Stomach (tissue), 8 donors: ENCODE measurements at regions not wholly inside any gene's neighbourhood (a gene's known extent, or its start where the extent isn't known, plus 50 kb on each side); places are given as distances from the start of the nearest gene placed in this dataset.
A peak's percentile ranks its signal among the peaks of the same experiment; 100 is the strongest.

Experiments used
- DNase-seq, 2 donors: peaks; one replicate each; pipeline versions ENCODE4 v3.0.0 to v3.0.0-alpha.2; 2013 to 2019
- H3K27ac ChIP-seq, 5 donors: fragments of 200-600 bp in 4 of 5; sonication (generic) in 4 of 5; one replicate each; pipeline ENCODE4 v1.5.1; 2013 to 2019; ENCODE audit warnings: mild to moderate bottlenecking in 1 of 5, moderate library complexity in 1 of 5
- H3K27me3 ChIP-seq, 3 donors: fragments of 200-600 bp; sonication (generic); one replicate each; pipeline ENCODE4 v1.5.1; 2017 to 2019; ENCODE audit warnings: mixed run types in 1 of 3
- H3K36me3 ChIP-seq, 4 donors: fragments of 200-600 bp; sonication (generic); 1 replicate in 3 of 4; 2 replicates in 1 of 4; pipeline ENCODE4 v1.5.1; 2016 to 2019
- H3K4me1 ChIP-seq, 4 donors: fragments of 200-600 bp; sonication (generic); one replicate each; pipeline ENCODE4 v1.5.1; 2016 to 2019
- H3K4me3 ChIP-seq, 4 donors: fragments of 200-600 bp; sonication (generic) in 3 of 4; one replicate each; pipeline ENCODE4 v1.5.1; 2016 to 2019; ENCODE audit warnings: mild to moderate bottlenecking in 1 of 4
- H3K9me3 ChIP-seq, 4 donors: fragments of 200-600 bp; sonication (generic); one replicate each; pipeline ENCODE4 v1.5.1; 2016 to 2019
- CTCF ChIP-seq, 7 experiments: fragments of 450-650 bp in 4 of 7; fragments of 200-600 bp in 3 of 7; sonication (generic) in 3 of 7; IDR thresholded peaks; one replicate each; pipeline ENCODE4 v1.5.1; 2016 to 2019; ENCODE audit warnings: antibody characterized with exemption in 7 of 7, control low read depth in 2 of 7, mild to moderate bottlenecking in 1 of 7
- EP300 ChIP-seq: sonication (generic); formaldehyde crosslinking; IDR thresholded peaks from one replicate; pipeline ENCODE4 v1.6.1; 2017; ENCODE audit warnings: antibody characterized with exemption
- POLR2A ChIP-seq, 4 donors: fragments of 450-650 bp; IDR thresholded peaks; one replicate each; pipeline ENCODE4 v1.6.1; 2016; ENCODE audit warnings: antibody characterized with exemption in 4 of 4, control low read depth in 2 of 4, mild to moderate bottlenecking in 1 of 4, moderate library complexity in 1 of 4
- POLR2AphosphoS5 ChIP-seq, 3 donors: sonication (generic); formaldehyde crosslinking; IDR thresholded peaks; one replicate each; pipeline ENCODE4 v1.6.1; 2016; ENCODE audit warnings: antibody characterized with exemption in 3 of 3
- WGBS, 5 donors: extraction: QIAGEN DNeasy Blood & Tissue Kit in 3 of 5; methylation state at CpG; one replicate each; pipeline versions ENCODE4 v1.1.5 to v1.1.7; 2013 to 2018; 5-methylcytosine and 5-hydroxymethylcytosine counted together
- intact Hi-C: fragments of 100-400 bp; cut with DNase I; formaldehyde crosslinking; loops from one replicate; pipeline ENCODE4 v1.15.1; 2023; ENCODE audit warnings: low total_unique reads
- donor health status: healthy with polysubstance abuse.
- donor health status: Bipolar disorder and iron deficiency.
- donor health status: healthy.

- H3K36me3 ChIP-seq: no peaks in the 10 kb centered on the region
- intact Hi-C loops: no loop called here
- no peaks in the 10 kb centered on the region for H3K27me3 ChIP-seq
- no peak overlapping the region for H3K4me3 ChIP-seq
- no peaks in the 10 kb centered on the region for H3K4me1 ChIP-seq
- WGBS, 5 donors: 68 to 74% (median 70%) methylated on average over 3 of the region's 3 CpGs
- no peak for TF ChIP-seq CTCF (IDR thresholded peaks at IDR 0.05)
- no peak for TF ChIP-seq POLR2AphosphoS5 (IDR thresholded peaks at IDR 0.05)
- no peak for TF ChIP-seq POLR2A (IDR thresholded peaks at IDR 0.05)
- TF ChIP-seq EP300: no peak
- H3K27ac ChIP-seq: no peak overlapping the region
- no peak for DNase-seq
- no peaks in the 10 kb centered on the region for H3K9me3 ChIP-seq
Measured at GRCh38 chrX:143935601-143936000, 51.7 kb downstream of the UBE2NL start.

GRCh38 chrX:143940119-143940518 lies 56.2 kb downstream of the UBE2NL start:
- Histone ChIP-seq H3K27me3 (no peaks in the 10 kb centered on the region), H3K4me3 (no peak overlapping the region), H3K4me1 (no peaks in the 10 kb centered on the region), H3K36me3 (no peaks in the 10 kb centered on the region), H3K27ac (no peak overlapping the region), H3K9me3 (no peaks in the 10 kb centered on the region)
- WGBS, 5 donors: 72 to 78% (median 78%) methylated on average over 5 of the region's 5 CpGs
- intact Hi-C loops: no loop called here
- no peak for DNase-seq
- TF ChIP-seq CTCF (IDR thresholded peaks at IDR 0.05): no peak
- no peak for TF ChIP-seq POLR2A (IDR thresholded peaks at IDR 0.05)
- no peak for TF ChIP-seq EP300
- no peak for TF ChIP-seq POLR2AphosphoS5 (IDR thresholded peaks at IDR 0.05)

GRCh38 chrX:143945171-143945570 lies 61.3 kb downstream of the UBE2NL start:
- WGBS, 5 donors: 34 to 61% (median 38%) methylated on average over 2 of the region's 2 CpGs
- TF ChIP-seq POLR2AphosphoS5 (IDR thresholded peaks at IDR 0.05) (no peak), POLR2A (IDR thresholded peaks at IDR 0.05) (no peak), EP300 (no peak), CTCF (IDR thresholded peaks at IDR 0.05) (no peak)
- H3K9me3 ChIP-seq: peaks cover 0 to 12% (median 0%) of the 10 kb centered on the region in 4 donors
- intact Hi-C loops: no loop called here
- H3K27me3 ChIP-seq: no peaks in the 10 kb centered on the region
- no peak overlapping the region for H3K4me3 ChIP-seq
- H3K4me1 ChIP-seq: no peaks in the 10 kb centered on the region
- no peaks in the 10 kb centered on the region for H3K36me3 ChIP-seq
- DNase-seq: peak in 1 of 2 donors; percentile 3
- no peak overlapping the region for H3K27ac ChIP-seq

- TF ChIP-seq EP300 (no peak), POLR2AphosphoS5 (IDR thresholded peaks at IDR 0.05) (no peak)
- 67 to 86% (median 81%) methylated on average over 6 of the region's 6 CpGs for WGBS, 5 donors
- H3K27me3 ChIP-seq: no peaks in the 10 kb centered on the region
- intact Hi-C loops: no loop called here
- no peaks in the 10 kb centered on the region for H3K36me3 ChIP-seq
- no peaks in the 10 kb centered on the region for H3K4me1 ChIP-seq
- no peaks in the 10 kb centered on the region for H3K9me3 ChIP-seq
- no peak for DNase-seq
- no peak overlapping the region for H3K27ac ChIP-seq
- H3K4me3 ChIP-seq: no peak overlapping the region
Measured at GRCh38 chrX:143964549-143964948, 80.7 kb downstream of the UBE2NL start.

- Histone ChIP-seq H3K36me3 (no peaks in the 10 kb centered on the region), H3K4me1 (no peaks in the 10 kb centered on the region), H3K27ac (no peak overlapping the region), H3K9me3 (no peaks in the 10 kb centered on the region), H3K27me3 (no peaks in the 10 kb centered on the region), H3K4me3 (no peak overlapping the region)
- DNase-seq: no peak
- intact Hi-C loops: no loop called here
- TF ChIP-seq POLR2A (IDR thresholded peaks at IDR 0.05) (no peak), POLR2AphosphoS5 (IDR thresholded peaks at IDR 0.05) (no peak), CTCF (IDR thresholded peaks at IDR 0.05) (no peak), EP300 (no peak)
- WGBS, 5 donors: 43 to 82% (median 66%) methylated on average over 3 to 4 of the region's 4 CpGs
Measured at GRCh38 chrX:143988356-143988755, 104.5 kb downstream of the UBE2NL start.
